LNCAP (cell line): ENCODE measurements at regions not wholly inside any gene's neighbourhood (a gene's known extent, or its start where the extent isn't known, plus 50 kb on each side); places are given as distances from the start of the nearest gene placed in this dataset.

Source experiments
- TF ChIP-seq, protein P1 (sequence below): fragments of 450-650 bp; IDR thresholded peaks from 2 replicates; pipeline ENCODE4 v1.5.1; 2017; ENCODE audit warnings: mild to moderate bottlenecking

DNA sequence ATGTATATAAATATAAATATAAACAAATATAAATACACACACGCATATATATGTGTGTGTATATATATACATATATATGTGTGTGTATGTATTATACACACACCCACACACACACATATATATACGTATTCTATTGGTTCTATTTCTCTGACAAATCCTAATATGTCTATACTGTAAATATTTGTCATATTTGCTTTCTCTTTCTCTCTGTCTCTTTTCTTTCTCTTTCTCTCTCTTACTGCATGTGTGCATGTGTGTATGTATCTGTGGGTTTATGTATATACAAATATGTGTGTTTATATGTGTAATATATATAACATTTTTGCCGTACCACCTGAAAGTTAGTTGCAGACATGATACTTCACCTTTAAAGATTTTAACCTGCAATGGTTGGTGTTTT, 174.2 kb upstream of the PLEKHG7 start:
- TF ChIP-seq, protein P1, sequence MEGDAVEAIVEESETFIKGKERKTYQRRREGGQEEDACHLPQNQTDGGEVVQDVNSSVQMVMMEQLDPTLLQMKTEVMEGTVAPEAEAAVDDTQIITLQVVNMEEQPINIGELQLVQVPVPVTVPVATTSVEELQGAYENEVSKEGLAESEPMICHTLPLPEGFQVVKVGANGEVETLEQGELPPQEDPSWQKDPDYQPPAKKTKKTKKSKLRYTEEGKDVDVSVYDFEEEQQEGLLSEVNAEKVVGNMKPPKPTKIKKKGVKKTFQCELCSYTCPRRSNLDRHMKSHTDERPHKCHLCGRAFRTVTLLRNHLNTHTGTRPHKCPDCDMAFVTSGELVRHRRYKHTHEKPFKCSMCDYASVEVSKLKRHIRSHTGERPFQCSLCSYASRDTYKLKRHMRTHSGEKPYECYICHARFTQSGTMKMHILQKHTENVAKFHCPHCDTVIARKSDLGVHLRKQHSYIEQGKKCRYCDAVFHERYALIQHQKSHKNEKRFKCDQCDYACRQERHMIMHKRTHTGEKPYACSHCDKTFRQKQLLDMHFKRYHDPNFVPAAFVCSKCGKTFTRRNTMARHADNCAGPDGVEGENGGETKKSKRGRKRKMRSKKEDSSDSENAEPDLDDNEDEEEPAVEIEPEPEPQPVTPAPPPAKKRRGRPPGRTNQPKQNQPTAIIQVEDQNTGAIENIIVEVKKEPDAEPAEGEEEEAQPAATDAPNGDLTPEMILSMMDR, result no peak

DNA sequence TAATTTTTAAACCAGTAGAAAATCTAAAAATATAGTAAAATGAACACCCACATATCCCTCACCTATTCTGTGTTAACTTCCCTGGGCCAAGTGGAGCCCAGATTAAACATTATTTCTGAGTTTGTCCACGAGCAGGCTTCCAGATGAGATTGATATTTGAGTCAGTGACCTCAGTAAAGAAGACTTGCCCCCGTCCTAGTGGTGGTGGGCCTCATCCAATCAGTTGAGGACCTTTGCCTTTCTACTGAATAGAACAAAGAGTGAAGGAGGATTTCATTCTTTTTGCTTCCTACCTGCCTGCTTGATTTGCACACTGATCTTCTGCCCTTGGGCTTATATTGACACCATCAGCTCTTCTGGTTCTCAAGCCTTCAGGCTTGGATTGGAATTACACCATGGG, 174.7 kb upstream of the PLEKHG7 start:
- TF ChIP-seq, protein P1, result no peak

DNA sequence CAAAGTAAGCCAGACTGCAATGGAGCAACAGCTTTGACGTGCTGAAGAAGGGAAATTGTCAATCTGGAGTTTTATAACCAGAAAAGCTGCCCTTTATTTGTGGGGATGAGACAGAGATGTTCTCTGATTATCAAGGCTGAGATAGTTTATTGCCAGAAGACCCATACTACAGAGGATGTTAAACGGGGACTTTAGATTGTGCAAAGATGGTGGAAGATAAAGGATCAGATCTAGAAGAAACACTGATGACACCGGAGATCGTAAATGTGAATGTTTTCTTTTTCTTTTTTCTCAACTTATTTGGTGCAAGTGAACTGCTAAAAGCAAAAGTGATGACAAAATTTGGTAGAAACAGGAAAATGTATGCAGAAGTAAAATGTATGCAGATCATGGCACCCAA, 178.3 kb upstream of the PLEKHG7 start:
- TF ChIP-seq, protein P1, result no peak

DNA sequence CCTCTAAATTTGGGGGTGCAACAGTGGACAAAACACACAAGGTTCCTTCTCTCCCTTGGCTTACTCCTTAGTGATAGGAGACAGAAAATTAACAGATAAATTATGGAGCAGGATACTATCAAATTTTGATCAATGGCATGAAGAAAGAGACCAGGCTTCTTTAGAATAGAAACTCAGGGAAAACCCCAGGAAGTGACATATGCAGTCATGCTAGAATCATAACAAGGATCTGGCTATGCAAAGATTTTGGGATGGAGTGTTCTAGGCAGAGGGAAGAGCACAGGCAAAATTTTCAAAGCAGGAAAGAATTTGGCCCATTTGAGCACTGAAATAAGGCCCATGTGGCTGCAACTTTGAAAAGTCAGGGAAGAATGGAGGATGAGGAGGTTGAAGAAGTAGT, 182.3 kb upstream of the PLEKHG7 start:
- TF ChIP-seq, protein P1, result no peak

DNA sequence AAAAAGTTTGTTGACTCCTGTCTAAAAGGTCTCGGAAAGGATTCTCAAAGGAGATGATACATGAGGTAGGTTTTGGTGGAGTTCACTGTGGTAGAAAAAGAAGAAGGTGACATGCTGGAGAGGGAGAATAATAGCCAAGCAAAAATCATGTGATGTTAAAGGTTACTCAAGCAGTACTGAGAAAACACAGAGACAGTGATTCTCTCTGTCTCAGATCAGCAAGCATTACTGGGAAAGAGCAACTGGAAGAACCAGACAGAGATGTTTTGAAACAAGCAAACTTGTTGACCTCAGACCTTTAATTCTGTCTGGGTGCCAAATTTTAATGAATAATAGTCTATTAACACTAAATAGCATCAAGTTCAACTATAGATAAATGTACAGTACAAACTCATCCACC, 183.5 kb upstream of the PLEKHG7 start:
- TF ChIP-seq, protein P1, result no peak

DNA sequence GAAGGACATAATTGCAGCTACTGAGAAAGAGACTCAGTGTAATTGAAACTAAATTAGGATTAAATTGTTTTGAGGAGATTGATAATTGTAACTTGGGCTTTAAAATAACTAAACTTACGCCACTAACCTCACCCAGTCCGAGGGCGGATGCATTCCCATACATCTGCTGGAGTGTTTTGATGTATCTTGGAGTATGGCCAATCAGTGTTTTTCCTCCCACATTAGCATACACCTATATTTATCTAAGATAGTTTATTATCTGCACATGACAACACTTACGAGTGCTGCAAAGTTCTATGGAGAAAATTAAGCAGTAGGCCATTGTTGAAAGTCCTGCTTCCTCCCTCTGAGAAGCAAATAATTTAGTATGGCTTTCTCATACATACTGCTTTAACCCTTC, 184.7 kb upstream of the PLEKHG7 start:
- TF ChIP-seq, protein P1, result no peak

DNA sequence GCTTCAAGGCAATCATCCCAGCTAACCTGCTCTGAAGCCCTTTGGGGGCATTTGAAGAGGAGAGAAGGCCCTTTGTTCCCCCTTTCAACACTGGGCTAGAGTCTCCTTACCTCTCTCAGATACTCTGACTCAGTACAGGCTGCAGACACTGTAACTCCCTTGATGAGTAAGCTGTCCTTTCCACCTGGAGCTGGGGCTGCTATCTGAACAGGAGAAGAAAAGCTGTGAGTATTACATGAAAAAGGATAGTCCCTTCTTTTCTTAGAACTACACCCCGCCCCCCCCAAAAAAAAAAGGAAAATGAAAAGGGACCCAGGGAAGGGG, 186.6 kb upstream of the PLEKHG7 start:
- TF ChIP-seq, protein P1, result no peak

DNA sequence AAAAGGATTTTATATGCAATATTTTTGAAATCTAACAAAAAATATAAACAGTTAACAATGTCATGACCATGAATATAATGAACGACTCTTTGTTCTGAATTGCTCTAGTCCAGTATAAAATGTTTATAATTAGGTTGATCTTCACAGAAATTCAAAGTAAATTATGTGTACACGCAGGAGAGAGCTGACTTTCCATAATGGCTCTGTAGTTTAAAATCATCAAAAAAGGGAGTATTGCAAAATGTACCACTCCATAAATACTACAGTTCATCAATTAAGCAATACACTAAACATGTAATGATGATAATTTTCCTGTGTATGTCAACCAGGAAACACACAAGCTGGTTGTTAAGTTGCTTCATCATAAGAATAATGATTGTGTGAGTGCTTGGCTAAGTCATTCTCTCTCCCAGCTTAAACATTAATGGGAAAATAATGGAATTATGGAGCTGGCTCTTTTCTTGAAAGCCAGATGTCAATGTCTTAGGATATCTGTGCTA, 189.5 kb upstream of the PLEKHG7 start:
- TF ChIP-seq, protein P1, result no peak
